ENCODE measurements at regions not wholly inside any gene's neighbourhood (a gene's known extent, or its start where the extent isn't known, plus 50 kb on each side); places are given as distances from the start of the nearest gene placed in this dataset.

GRCh38 chr14:85334316-85334715, 195.6 kb upstream of the FLRT2 start:
- Mint-ChIP-seq H3K4me1 (ENCODE audit: low read depth) (no peaks in the 10 kb centered on the region), H3K27ac (no peak overlapping the region), H3K27me3 (no peaks in the 10 kb centered on the region), H3K4me3 (no peak overlapping the region), H3K36me3 (ENCODE audit: low read depth) (no peaks in the 10 kb centered on the region), H3K9me3 (peaks cover 2% of the 10 kb centered on the region)
- DNase-seq, result no peak
- POLR2A ChIA-PET, result no interaction called here
- Histone ChIP-seq H3K4me1 (ENCODE audit: insufficient read depth, low read length) (no peaks in the 10 kb centered on the region), H3K36me3 (ENCODE audit: insufficient read depth, low read length) (no peaks in the 10 kb centered on the region), H3K9me3 (ENCODE audit: control insufficient read depth in 1 of 2, insufficient read depth in 1 of 2, low read length in 2 of 2) (no peaks in the 10 kb centered on the region), H3K4me3 (ENCODE audit: low read length) (no peak overlapping the region), H3K27ac (ENCODE audit: low read depth in 1 of 2, low read length in 2 of 2) (no peak overlapping the region), H3K27me3 (ENCODE audit: control insufficient read depth in 1 of 2, insufficient read depth in 2 of 2, low read length in 2 of 2) (no peaks in the 10 kb centered on the region)
- intact Hi-C loops (cut with DNase I, micrococcal nuclease), result no loop called here
- TF ChIP-seq CTCF (IDR thresholded peaks at IDR 0.05), result no peak
- ATAC-seq (ENCODE audit: poor library complexity), result no peak
- CTCF ChIA-PET, result no interaction called here

GRCh38 chr14:85336257-85336656, 193.7 kb upstream of the FLRT2 start:
- no peak overlapping the region for H3K4me3 Mint-ChIP-seq

GRCh38 chr14:85336817-85337216, 193.1 kb upstream of the FLRT2 start:
- H3K27ac ChIP-seq (ENCODE audit: low read depth in 1 of 2, low read length in 2 of 2), result no peak overlapping the region
- no peak overlapping the region for H3K27ac Mint-ChIP-seq

More at GRCh38 chr14:85336257-85336656, 193.7 kb upstream of the FLRT2 start:
- ATAC-seq (ENCODE audit: poor library complexity) (no peak), DNase-seq (no peak)
- H3K27me3 ChIP-seq (ENCODE audit: control insufficient read depth in 1 of 2, insufficient read depth in 2 of 2, low read length in 2 of 2), result no peaks in the 10 kb centered on the region
- no peaks in the 10 kb centered on the region for H3K36me3 ChIP-seq (ENCODE audit: insufficient read depth, low read length)
- TF ChIP-seq CTCF (IDR thresholded peaks at IDR 0.05), result no peak
- intact Hi-C loops (cut with DNase I, micrococcal nuclease), result no loop called here
- Mint-ChIP-seq H3K27ac (no peak overlapping the region), H3K27me3 (no peaks in the 10 kb centered on the region), H3K9me3 (peaks cover 2% of the 10 kb centered on the region), H3K36me3 (ENCODE audit: low read depth) (no peaks in the 10 kb centered on the region), H3K4me1 (ENCODE audit: low read depth) (no peaks in the 10 kb centered on the region)
- no peak overlapping the region for H3K27ac ChIP-seq (ENCODE audit: low read depth in 1 of 2, low read length in 2 of 2)
- POLR2A ChIA-PET, result no interaction called here
- H3K4me3 ChIP-seq (ENCODE audit: low read length), result no peak overlapping the region
- CTCF ChIA-PET, result no interaction called here
- H3K4me1 ChIP-seq (ENCODE audit: insufficient read depth, low read length), result no peaks in the 10 kb centered on the region
- H3K9me3 ChIP-seq (ENCODE audit: control insufficient read depth in 1 of 2, insufficient read depth in 1 of 2, low read length in 2 of 2), result no peaks in the 10 kb centered on the region

More at GRCh38 chr14:85336817-85337216, 193.1 kb upstream of the FLRT2 start:
- intact Hi-C loops (cut with DNase I, micrococcal nuclease), result no loop called here
- no peak for DNase-seq
- ATAC-seq (ENCODE audit: poor library complexity), result no peak
- ChIA-PET CTCF (no interaction called here), POLR2A (no interaction called here)
- Histone ChIP-seq H3K27me3 (ENCODE audit: control insufficient read depth in 1 of 2, insufficient read depth in 2 of 2, low read length in 2 of 2) (no peaks in the 10 kb centered on the region), H3K4me3 (ENCODE audit: low read length) (no peak overlapping the region), H3K36me3 (ENCODE audit: insufficient read depth, low read length) (no peaks in the 10 kb centered on the region), H3K4me1 (ENCODE audit: insufficient read depth, low read length) (no peaks in the 10 kb centered on the region), H3K9me3 (ENCODE audit: control insufficient read depth in 1 of 2, insufficient read depth in 1 of 2, low read length in 2 of 2) (no peaks in the 10 kb centered on the region)
- H3K9me3 Mint-ChIP-seq, result peaks cover 2% of the 10 kb centered on the region
- H3K36me3 Mint-ChIP-seq (ENCODE audit: low read depth), result no peaks in the 10 kb centered on the region
- no peak for TF ChIP-seq CTCF (IDR thresholded peaks at IDR 0.05)
- H3K27me3 Mint-ChIP-seq, result no peaks in the 10 kb centered on the region
- H3K4me3 Mint-ChIP-seq, result no peak overlapping the region
- H3K4me1 Mint-ChIP-seq (ENCODE audit: low read depth), result no peaks in the 10 kb centered on the region

Measured in CD4-positive, alpha-beta T cell (primary cell).